ENCODE measurements at regions not wholly inside any gene's neighbourhood (a gene's known extent, or its start where the extent isn't known, plus 50 kb on each side); places are given as distances from the start of the nearest gene placed in this dataset.
"Not testable (repeated sequence)": the region's sequence is repeated elsewhere in the genome, so short reads cannot be mapped to it uniquely, and the experiment has no call there.

DNA sequence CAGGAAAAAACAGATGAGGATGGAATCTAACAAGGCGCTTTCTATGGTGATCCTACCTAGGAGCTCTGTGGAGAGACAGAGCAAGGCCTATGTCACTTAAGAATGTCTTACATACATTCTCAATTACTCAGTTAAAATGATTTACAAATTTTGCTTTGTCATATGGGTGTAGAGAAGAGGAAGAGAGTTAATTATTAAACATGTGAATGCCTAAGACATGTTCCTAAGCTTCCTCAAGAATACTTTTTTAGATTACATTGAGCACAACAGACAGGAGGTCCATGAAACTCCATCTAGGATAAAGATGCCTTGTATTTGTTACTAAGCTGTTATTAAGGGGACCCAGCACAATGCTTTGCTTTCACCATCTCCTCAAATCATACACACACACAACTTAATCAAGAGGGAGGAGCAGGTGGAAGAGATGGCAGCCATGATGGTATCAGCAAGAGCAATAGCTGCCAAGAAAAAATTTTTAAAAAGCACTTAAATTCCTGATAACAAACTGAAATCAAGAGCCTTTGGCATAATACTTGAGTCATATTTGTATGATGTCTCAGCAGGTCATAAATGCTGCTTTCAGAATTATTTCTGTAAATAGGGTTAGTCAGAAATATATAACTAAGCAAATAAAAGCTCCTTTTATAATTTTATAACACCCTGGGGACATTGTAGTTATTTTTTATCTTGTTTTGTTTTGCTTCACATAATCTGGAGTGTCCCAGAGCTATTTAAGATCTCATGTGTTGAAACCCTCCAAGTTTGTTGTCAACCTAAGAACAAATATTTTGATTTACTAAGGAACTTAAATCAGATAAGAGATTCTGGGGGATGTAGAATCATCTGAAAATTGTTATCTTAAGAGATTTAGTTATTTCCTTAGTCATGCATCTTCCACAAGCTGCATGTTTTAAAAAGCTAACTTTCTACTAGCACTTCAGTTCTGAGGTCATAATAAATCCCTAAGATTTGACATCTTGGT is 70.0 kb upstream of the CD2AP start:
- no peak for DNase-seq

DNA sequence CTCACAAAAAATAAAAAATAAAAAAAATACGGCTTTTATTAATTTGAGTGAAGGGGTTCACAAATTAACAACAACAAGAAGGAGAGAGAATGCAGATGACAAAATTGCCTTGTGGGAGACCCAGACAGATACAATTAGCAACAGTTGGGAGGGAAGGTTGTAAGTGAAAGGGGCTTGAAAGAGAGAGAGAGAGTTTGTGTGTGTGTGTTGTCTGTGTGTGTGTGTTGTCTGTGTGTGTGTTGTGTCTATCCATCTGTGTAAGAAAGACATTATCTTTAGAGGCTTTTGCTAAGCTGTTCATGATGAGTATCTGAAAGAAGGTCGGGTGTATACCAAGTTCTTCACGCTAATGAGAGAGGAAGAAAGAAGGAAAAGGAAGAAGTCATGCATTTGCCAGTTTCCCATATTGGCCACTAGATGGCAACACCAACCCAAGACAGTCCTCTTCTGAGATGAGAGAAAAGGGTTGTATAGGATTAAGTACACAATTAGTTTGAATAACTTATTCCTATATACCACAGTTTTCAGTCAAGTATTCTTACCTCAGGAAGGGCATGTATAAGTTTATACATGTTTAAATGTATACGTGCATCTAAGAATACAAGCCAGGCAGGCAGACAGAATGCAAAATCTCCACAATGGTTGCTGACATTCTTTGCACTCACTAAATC is 63.7 kb upstream of the CD2AP start:
- peak; percentile 71 for DNase-seq

- DNase-seq = no peak
Observed at GRCh38 chr6:47414423-47415167, 63.0 kb upstream of the CD2AP start.

GRCh38 chr6:47416396-47417345 is 60.9 kb upstream of the CD2AP start:
- no peak for DNase-seq

DNA sequence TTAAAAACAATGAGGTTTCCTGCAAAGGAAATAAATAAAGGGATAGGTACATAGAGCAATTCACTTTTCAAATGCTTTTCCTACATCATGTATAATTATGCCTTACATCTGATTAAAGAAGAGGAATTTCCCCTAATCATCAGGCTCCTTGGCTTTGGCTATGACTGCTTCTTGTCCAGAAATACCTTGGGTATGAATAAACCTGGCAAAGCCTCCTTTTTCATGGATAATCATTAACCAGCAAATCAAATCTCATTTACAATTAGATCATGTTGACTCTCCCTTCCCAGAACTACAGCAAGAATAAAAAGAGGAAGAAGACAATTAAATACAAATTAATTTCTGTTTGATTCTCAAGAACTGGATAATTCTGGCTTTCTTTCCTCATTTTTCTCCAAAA is 58.0 kb upstream of the CD2AP start:
- DNase-seq = no peak

- DNase-seq = no peak
Observed at GRCh38 chr6:47420394-47421371, 56.9 kb upstream of the CD2AP start.

DNA sequence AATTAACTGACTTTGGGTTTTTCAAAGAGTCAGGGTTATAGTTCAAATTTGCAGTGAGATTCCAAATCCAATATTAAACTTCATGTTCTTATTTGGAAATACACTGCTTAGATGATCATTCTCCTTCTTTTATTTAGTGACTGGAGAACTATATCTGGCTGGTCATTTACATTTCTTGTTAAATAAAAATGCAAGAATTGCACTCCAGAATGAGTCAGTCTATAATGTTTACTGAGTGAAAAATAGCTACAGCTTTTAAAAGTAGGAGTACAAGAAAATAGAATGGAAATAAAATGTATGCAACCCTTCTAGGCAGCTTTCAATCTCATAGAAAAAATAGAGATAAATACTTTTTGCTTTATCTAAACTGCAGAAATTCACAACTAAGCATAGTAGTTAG is 54.5 kb upstream of the CD2AP start:
- DNase-seq = no peak

DNA sequence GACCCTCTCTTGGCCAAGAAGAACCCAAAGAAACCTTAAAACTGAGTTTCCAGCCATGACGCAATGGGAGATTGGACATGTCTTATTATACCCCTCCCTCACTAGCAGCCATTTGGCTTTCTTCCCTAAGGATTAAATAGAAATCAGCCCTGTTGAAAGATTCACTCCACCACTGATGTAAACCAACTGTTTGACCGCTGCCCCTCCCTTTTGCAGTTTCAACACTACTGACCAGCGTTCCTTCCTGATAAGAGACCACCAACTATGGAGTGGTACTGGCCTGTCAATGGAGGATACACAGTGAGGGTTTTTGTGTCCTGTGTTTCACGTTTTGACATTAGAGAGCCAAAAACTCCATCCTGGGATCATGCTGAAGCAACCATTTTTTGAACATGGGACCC is 53.2 kb upstream of the CD2AP start:
- DNase-seq = no peak

DNA sequence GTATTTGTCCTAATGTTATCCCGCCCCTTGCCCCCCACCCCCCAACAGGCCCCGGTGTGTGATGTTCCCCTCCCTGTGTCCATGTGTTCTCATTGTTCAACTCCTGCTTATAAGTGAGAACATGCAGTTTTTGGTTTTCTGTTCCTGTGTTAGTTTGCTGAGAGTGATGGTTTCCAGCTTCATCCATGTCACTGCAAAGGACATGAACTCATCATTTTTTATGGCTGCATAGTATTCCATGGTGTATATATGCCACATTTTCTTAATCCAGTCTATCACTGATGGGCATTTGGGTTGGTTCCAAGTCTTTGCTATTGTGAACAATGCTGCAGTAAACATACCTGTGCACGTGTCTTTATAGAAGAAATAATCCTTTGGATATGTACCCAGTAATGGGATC is 51.9 kb upstream of the CD2AP start:
- not testable (repeated sequence) for DNase-seq

DNA sequence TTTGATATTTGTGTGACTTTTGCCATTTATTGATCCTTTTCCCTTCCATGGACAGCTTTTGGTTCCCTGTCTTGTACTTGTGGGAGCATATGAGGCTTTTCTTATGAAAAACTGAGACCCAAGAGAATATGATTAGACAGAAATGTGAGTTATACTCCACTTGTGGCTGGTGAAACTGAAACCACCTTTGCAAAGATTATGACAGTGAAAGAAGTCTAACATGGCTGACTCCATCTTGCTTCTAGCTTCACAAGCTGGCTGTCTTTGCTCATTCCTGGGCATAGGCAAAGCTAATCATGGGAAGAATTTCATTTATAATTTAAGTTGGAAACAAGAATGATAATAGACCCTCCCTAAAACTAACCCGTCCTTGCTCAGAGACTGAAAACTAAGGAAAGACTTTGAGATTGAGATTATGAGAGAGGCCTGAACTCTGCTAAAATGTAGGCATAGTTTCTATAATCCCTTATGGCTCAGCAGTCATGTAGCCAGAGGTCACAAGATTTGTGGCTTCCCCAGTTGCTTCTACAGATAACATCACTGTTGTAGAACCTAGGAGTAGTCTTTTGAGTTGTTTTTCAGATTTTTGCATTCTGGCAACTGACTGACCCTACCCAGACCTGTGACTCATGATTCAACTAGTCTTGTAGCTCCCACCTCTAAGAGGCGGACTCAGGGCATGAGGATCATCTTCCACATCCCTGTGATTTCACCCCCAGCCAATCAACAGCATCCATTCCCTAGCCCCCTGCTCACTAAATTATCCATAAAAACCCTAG is 50.9 kb upstream of the CD2AP start:
- no peak for DNase-seq

DNA sequence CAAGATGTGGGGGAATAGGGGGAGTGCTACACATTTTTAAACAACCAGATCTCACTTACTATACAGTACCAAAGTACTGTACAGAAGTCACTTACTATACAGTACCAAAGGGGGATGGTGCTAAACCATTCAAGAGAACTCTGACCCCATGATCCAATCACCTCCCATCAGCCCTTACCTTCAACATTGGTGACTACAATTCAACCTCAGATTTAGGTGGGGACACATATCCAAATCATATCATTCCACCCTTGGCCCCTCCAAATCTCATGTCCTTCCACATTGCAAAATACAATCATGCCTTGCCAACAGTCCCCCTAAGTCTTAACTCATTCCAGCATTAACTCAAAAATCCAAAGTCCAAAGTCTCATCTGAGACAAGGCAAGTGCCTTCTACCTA is 49.9 kb upstream of the CD2AP start:
- DNase-seq = no peak
